Panc1 (cell line): ENCODE measurements at regions not wholly inside any gene's neighbourhood (a gene's known extent, or its start where the extent isn't known, plus 50 kb on each side); places are given as distances from the start of the nearest gene placed in this dataset.

ENCODE experiments used
- ATAC-seq: fragments of 200-7000 bp; cut with Tn5 transposase; 2 replicates; pipeline ENCODE4 v1.9.1; 2020; ENCODE audit warnings: mild to moderate bottlenecking, moderate library complexity
- BruUV-seq: library from RNA; stranded (reverse); fragments of 400-500 nt; replicated peaks from 2 replicates; lab custom pipeline; 2021; lab: Mats Ljungman, UMichigan
- CTCF ChIA-PET: fragments of 300-600 bp; sonication (Branson Sonifier 250); formaldehyde crosslinking; loops from one replicate; lab custom pipeline; 2022; ENCODE audit warnings: antibody characterized with exemption; lab: Charles Lee
- POLR2A ChIA-PET: fragments of 300-600 bp; sonication (Branson Sonifier 250); formaldehyde crosslinking; loops from one replicate; lab custom pipeline; 2022; ENCODE audit warnings: antibody characterized with exemption; lab: Charles Lee
- DNase-seq: peaks from one replicate; pipeline ENCODE4 v3.0.0-alpha.2; 2010; ENCODE audit warnings: low read depth, low spot score
- H3K27ac ChIP-seq: 2 replicates; pipeline ENCODE4 v1.5.1; 2011; ENCODE audit warnings: mild to moderate bottlenecking, low read length, inconsistent platforms
- H3K27me3 ChIP-seq: fragments of 200-500 bp; sonication (Bioruptor generic); 2 replicates; pipeline ENCODE4 v1.6.0; 2014; ENCODE audit warnings: low read length, inconsistent platforms; ENCODE audit not compliant: control insufficient read depth, insufficient read depth
- H3K36me3 ChIP-seq: fragments of 200-500 bp; sonication (Bioruptor generic); 2 replicates; pipeline ENCODE4 v1.5.1; 2014; ENCODE audit warnings: inconsistent platforms, mild to moderate bottlenecking, low read length, moderate library complexity; ENCODE audit not compliant: control insufficient read depth, insufficient read depth
- H3K4me1 ChIP-seq: 2 replicates; pipeline ENCODE4 v1.5.1; 2011; ENCODE audit warnings: inconsistent platforms, mild to moderate bottlenecking, low read length, moderate library complexity; ENCODE audit not compliant: control insufficient read depth, insufficient read depth
- H3K4me3 ChIP-seq, 2 experiments: 2 replicates each; pipeline ENCODE4 v1.5.1; 2011 to 2012; ENCODE audit warnings: low read depth in 2 of 2, low read length in 2 of 2, mild to moderate bottlenecking in 2 of 2, inconsistent platforms in 1 of 2, moderate library complexity in 1 of 2
- H3K9me3 ChIP-seq: fragments of 200-500 bp; sonication (Bioruptor generic); 2 replicates; pipeline ENCODE4 v1.5.1; 2014; ENCODE audit warnings: low read depth, mild to moderate bottlenecking, inconsistent platforms, low read length, moderate library complexity; ENCODE audit not compliant: control insufficient read depth, insufficient read depth
- CTCF ChIP-seq: fragments of 450-650 bp; IDR thresholded peaks from 2 replicates; pipeline ENCODE4 v1.5.1; 2017; ENCODE audit warnings: mild to moderate bottlenecking
- POLR2AphosphoS5 ChIP-seq: IDR thresholded peaks from 2 replicates; pipeline ENCODE4 v1.6.1; 2012; ENCODE audit warnings: mild to moderate bottlenecking, low read depth, low read length, moderate library complexity
- SIN3A ChIP-seq: IDR thresholded peaks from 2 replicates; pipeline ENCODE4 v1.6.1; 2012; ENCODE audit warnings: low read depth, mild to moderate bottlenecking, low read length, moderate library complexity, borderline replicate concordance; ENCODE audit not compliant: insufficient read depth
- TCF7L2 ChIP-seq: IDR thresholded peaks from 2 replicates; pipeline ENCODE4 v1.6.1; 2011; ENCODE audit warnings: mild to moderate bottlenecking, low read depth, low read length, inconsistent platforms
- in situ Hi-C: cut with HindIII; loops from 2 replicates; pipeline ENCODE4 v1.10.0; 2016; ENCODE audit warnings: low sequenced_read_pairs, low pct_unique_long_range_greater_than_20kb
- intact Hi-C: fragments of 100-400 bp; cut with micrococcal nuclease; formaldehyde crosslinking; loops from one replicate; pipeline ENCODE4 v1.10.0; 2022; ENCODE audit not compliant: unreplicated experiment
- TF ChIP-seq, protein P1 (sequence below), 2 experiments: IDR thresholded peaks; 2 replicates each; pipeline ENCODE4 v1.6.1; 2011 to 2012; ENCODE audit warnings: low read depth in 2 of 2, control low read depth in 1 of 2, low read length in 1 of 2, mild to moderate bottlenecking in 1 of 2, moderate library complexity in 1 of 2; ENCODE audit not compliant: insufficient read depth in 1 of 2

DNA sequence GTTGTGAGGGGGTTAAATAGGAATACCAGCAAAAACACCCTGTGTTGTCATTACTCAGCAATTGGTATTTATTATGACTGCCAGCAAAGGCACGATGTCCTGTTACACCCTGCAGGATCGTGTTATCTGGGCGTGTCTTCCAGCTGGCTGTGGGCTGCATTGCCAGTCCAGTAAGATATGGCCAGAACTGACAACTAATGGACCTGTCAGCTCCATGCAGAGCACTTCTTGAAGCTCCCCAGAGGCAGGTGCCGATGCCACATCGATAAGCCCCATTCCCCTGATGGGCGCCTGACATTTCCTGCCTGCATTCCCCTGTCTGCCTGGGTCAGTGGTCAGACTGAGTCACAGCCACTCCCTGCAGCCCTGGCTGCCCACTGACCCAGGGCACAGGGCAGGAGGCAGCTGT, 79.7 kb upstream of the RASGRF1 start:
- DNase-seq, result no peak
- Histone ChIP-seq H3K4me3 (no peak overlapping the region), H3K36me3 (no peaks in the 10 kb centered on the region), H3K27me3 (no peaks in the 10 kb centered on the region), H3K9me3 (no peaks in the 10 kb centered on the region), H3K4me1 (peaks cover 48% of the 10 kb centered on the region), H3K27ac (no peak overlapping the region)
- TF ChIP-seq CTCF (no peak), TCF7L2 (no peak), SIN3A (no peak)
- TF ChIP-seq, protein P1, sequence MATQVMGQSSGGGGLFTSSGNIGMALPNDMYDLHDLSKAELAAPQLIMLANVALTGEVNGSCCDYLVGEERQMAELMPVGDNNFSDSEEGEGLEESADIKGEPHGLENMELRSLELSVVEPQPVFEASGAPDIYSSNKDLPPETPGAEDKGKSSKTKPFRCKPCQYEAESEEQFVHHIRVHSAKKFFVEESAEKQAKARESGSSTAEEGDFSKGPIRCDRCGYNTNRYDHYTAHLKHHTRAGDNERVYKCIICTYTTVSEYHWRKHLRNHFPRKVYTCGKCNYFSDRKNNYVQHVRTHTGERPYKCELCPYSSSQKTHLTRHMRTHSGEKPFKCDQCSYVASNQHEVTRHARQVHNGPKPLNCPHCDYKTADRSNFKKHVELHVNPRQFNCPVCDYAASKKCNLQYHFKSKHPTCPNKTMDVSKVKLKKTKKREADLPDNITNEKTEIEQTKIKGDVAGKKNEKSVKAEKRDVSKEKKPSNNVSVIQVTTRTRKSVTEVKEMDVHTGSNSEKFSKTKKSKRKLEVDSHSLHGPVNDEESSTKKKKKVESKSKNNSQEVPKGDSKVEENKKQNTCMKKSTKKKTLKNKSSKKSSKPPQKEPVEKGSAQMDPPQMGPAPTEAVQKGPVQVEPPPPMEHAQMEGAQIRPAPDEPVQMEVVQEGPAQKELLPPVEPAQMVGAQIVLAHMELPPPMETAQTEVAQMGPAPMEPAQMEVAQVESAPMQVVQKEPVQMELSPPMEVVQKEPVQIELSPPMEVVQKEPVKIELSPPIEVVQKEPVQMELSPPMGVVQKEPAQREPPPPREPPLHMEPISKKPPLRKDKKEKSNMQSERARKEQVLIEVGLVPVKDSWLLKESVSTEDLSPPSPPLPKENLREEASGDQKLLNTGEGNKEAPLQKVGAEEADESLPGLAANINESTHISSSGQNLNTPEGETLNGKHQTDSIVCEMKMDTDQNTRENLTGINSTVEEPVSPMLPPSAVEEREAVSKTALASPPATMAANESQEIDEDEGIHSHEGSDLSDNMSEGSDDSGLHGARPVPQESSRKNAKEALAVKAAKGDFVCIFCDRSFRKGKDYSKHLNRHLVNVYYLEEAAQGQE (IDR thresholded peaks at IDR 0.05; ENCODE audit: insufficient read depth in 1 of 2, low read depth in 2 of 2, low read length in 1 of 2), result no peak
- CTCF ChIA-PET, result no interaction called here
- BruUV-seq, result no TSS peak
- POLR2A ChIA-PET, result interaction anchor here (0.6 kb wide), 1 partner anchor 60 kb away, joined by 3 read pairs; no protein-coding TSS in a partner anchor
- intact Hi-C loops, result no loop called here
- peak; percentile 69 for ATAC-seq
- in situ Hi-C loops, result no loop called here

DNA sequence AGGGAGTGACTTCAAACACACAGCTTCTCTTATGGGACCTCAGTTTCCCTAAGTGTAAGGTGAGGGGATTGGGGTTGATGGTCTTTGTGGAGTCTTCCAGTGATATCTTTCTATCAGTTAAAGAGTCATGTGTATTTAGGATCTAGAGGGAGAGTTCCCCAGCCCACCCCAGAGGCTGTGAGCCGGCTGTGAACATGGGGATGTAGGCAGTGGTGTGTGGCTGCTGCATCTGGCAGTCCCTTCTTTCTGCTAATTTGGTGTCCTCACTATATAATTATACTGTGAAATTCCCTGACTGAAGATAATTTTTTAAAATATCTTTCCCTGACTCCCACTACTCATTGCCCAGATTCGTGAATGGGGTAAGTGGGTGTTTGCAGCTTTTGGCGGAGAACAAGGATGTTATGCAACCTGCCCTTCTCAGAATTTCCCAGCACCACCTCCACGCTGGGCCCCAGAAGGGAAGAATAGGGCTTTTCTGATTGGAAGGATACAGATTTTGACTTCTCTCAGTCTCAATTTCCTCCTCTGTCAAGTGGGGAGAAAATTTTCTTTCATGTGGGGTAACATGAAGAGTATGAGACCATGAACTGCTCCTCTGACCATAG, 79.0 kb upstream of the RASGRF1 start:
- ATAC-seq (no peak), DNase-seq (no peak)
- TF ChIP-seq POLR2AphosphoS5 (no peak), SIN3A (no peak), TCF7L2 (no peak), CTCF (no peak)
- TF ChIP-seq, protein P1 (IDR thresholded peaks at IDR 0.05; ENCODE audit: insufficient read depth in 1 of 2, low read depth in 2 of 2, low read length in 1 of 2), result no peak
- CTCF ChIA-PET, result no interaction called here
- POLR2A ChIA-PET, result interaction anchor here (0.6 kb wide), 1 partner anchor 60 kb away, joined by 3 read pairs; no protein-coding TSS in a partner anchor
- Histone ChIP-seq H3K27ac (peak overlapping the region; percentile 36; the same call in 1 of the 2 replicates), H3K9me3 (no peaks in the 10 kb centered on the region), H3K4me3 (no peak overlapping the region), H3K4me1 (peaks cover 48% of the 10 kb centered on the region), H3K36me3 (no peaks in the 10 kb centered on the region), H3K27me3 (no peaks in the 10 kb centered on the region)
- no TSS peak for BruUV-seq
- in situ Hi-C loops, result no loop called here
- intact Hi-C loops, result no loop called here
